Chondrocyte (in vitro differentiated cells): ENCODE measurements at regions not wholly inside any gene's neighbourhood (a gene's known extent, or its start where the extent isn't known, plus 50 kb on each side); places are given as distances from the start of the nearest gene placed in this dataset.

Experiments used
- DNase-seq: peaks from one replicate; pipeline ENCODE4 v3.0.0; 2021; ENCODE audit warnings: mixed read lengths, low spot score
- H3K27ac Mint-ChIP-seq: one replicate; pipeline ENCODE4 v1.8.0; 2021; ENCODE audit warnings: mild to moderate bottlenecking, moderate library complexity, mixed read lengths; ENCODE audit not compliant: unreplicated experiment
- H3K27me3 Mint-ChIP-seq: 2 replicates; pipeline ENCODE4 v1.8.0; 2021; ENCODE audit warnings: low read depth, mixed read lengths
- H3K36me3 Mint-ChIP-seq: 2 replicates; pipeline ENCODE4 v1.8.0; 2021; ENCODE audit warnings: low read depth, mixed read lengths
- H3K4me1 Mint-ChIP-seq: 2 replicates; pipeline ENCODE4 v1.8.0; 2021; ENCODE audit warnings: low read depth, mild to moderate bottlenecking, mixed read lengths
- H3K4me3 Mint-ChIP-seq: one replicate; pipeline ENCODE4 v1.8.0; 2021; ENCODE audit warnings: mild to moderate bottlenecking, moderate library complexity, mixed read lengths; ENCODE audit not compliant: unreplicated experiment
- H3K9me3 Mint-ChIP-seq: 2 replicates; pipeline ENCODE4 v1.8.0; 2021; ENCODE audit warnings: low read depth, mixed read lengths
- TF ChIP-seq, protein P1 (sequence below): fragments of 200-600 bp; sonication (generic); IDR thresholded peaks from 2 replicates; pipeline ENCODE4 v1.5.0; 2021; ENCODE audit warnings: antibody characterized with exemption, mild to moderate bottlenecking, moderate library complexity

DNA sequence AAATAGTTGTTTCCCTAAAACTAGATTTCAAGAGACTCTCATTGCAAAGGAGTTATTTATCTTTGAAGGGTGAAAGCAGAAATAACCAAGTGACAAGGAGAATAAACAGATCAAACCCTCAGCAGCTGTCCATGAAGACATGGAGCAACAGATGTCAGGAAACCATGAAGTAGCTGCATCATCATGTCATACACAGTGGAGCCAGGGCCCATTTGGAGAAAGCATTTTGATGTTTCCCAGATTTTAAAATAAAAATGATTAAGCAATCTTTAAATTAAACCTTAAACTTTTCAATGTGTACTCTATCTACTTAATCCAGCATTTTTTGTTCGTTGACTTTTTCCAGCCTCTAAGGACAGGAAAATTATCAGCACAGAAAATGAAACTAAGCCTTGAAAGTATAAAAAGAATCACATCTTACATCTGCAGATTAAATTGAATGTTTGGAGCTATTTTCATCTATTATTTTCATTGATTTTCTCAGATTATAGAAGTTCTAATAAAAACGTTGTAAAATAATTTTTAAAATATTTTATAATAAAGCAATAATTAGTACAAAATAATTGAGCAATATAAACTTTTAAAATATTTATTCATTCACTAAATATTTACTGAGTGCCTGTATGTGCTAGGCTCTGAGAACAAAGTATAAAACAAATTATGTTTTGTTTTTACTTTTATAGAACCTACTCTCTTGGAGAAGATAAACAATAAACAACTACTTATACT, 860.1 kb downstream of the BCL11A start:
- H3K36me3 Mint-ChIP-seq, result no peaks in the 10 kb centered on the region
- H3K27me3 Mint-ChIP-seq, result no peaks in the 10 kb centered on the region
- TF ChIP-seq, protein P1, sequence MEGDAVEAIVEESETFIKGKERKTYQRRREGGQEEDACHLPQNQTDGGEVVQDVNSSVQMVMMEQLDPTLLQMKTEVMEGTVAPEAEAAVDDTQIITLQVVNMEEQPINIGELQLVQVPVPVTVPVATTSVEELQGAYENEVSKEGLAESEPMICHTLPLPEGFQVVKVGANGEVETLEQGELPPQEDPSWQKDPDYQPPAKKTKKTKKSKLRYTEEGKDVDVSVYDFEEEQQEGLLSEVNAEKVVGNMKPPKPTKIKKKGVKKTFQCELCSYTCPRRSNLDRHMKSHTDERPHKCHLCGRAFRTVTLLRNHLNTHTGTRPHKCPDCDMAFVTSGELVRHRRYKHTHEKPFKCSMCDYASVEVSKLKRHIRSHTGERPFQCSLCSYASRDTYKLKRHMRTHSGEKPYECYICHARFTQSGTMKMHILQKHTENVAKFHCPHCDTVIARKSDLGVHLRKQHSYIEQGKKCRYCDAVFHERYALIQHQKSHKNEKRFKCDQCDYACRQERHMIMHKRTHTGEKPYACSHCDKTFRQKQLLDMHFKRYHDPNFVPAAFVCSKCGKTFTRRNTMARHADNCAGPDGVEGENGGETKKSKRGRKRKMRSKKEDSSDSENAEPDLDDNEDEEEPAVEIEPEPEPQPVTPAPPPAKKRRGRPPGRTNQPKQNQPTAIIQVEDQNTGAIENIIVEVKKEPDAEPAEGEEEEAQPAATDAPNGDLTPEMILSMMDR, result no peak
- DNase-seq, result no peak
- peaks cover 8% of the 10 kb centered on the region for H3K9me3 Mint-ChIP-seq
- no peak overlapping the region for H3K27ac Mint-ChIP-seq
- H3K4me3 Mint-ChIP-seq, result no peak overlapping the region
- H3K4me1 Mint-ChIP-seq, result no peaks in the 10 kb centered on the region

DNA sequence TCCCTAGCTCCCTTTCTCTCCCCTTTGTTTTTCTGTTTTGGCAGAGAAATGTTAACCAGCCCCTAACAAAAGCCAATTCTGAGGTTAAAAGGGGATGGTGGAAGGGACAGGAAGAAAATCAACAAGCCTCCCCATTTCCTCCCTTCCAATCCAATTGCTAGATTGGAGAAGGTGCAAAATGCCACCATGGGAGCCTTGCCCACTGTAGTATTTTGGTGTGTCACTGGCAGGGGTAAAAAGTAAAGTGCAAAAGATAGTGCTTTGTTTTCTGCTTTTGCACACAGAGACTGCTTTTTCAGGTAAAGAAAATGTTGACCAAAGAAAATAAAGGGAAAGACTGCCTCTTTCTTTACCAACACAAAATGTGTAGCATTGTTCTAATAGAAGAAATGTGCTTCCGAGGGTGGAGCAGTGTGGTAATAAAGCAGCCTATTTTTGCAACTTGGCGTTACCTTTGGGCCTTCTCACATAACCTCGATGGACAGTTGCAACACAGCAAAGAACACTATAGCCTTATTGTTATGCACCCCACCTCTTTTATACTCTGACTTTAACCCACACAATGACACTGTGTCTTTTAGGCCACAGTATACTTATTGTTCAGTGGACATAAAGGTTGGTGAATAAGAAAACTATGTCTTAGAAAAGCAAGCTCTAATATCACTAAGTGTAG, 861.8 kb downstream of the BCL11A start:
- peaks cover 13% of the 10 kb centered on the region for H3K9me3 Mint-ChIP-seq
- no peak overlapping the region for H3K27ac Mint-ChIP-seq
- no peaks in the 10 kb centered on the region for H3K4me1 Mint-ChIP-seq
- TF ChIP-seq, protein P1, result no peak
- no peak overlapping the region for H3K4me3 Mint-ChIP-seq
- no peaks in the 10 kb centered on the region for H3K36me3 Mint-ChIP-seq
- no peak for DNase-seq
- no peaks in the 10 kb centered on the region for H3K27me3 Mint-ChIP-seq

DNA sequence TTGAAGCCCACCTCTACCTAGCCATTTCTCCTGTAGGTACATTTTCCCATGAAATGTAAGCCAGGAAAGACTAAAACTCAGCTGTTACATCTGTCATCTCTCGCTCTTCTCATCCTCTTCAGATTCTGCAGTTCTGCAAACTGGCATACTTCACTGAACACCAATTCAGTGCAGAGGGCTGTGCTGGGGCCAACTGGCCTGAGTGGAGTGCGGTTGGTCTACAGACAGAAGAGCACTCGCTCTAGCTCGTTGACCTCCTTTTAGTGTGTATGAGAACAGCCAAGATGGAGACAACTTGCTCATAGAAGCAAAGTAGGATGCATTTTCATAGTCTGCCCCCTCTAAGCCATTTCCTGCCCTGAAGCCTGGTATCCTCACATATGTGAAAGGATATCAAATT, 862.6 kb downstream of the BCL11A start:
- Mint-ChIP-seq H3K4me1 (no peaks in the 10 kb centered on the region), H3K36me3 (no peaks in the 10 kb centered on the region), H3K9me3 (peaks cover 13% of the 10 kb centered on the region), H3K27ac (no peak overlapping the region), H3K4me3 (no peak overlapping the region), H3K27me3 (no peaks in the 10 kb centered on the region)
- DNase-seq, result no peak
- TF ChIP-seq, protein P1, result no peak

DNA sequence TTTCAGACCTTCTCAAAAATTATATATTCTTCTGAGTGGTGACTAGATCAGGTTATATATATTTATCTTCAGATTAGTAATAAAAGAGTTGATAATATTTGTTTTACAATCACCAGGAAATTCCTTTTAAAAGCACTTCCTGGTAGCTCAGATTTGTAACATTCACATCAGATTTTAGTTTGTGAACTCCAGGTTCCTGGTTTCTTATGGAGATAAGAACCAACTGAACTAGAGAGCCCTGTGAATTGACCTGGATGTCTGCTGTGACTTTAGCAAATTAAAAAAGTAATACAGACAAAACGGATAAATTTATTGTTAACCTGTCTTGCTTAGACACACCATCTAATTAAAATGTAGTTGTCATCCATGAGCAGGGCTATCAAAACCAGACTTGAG, 868.7 kb downstream of the BCL11A start:
- Mint-ChIP-seq H3K9me3 (peaks cover 13% of the 10 kb centered on the region), H3K4me1 (no peaks in the 10 kb centered on the region), H3K4me3 (no peak overlapping the region), H3K27me3 (no peaks in the 10 kb centered on the region), H3K36me3 (no peaks in the 10 kb centered on the region), H3K27ac (no peak overlapping the region)
- TF ChIP-seq, protein P1, result no peak
- DNase-seq, result no peak

DNA sequence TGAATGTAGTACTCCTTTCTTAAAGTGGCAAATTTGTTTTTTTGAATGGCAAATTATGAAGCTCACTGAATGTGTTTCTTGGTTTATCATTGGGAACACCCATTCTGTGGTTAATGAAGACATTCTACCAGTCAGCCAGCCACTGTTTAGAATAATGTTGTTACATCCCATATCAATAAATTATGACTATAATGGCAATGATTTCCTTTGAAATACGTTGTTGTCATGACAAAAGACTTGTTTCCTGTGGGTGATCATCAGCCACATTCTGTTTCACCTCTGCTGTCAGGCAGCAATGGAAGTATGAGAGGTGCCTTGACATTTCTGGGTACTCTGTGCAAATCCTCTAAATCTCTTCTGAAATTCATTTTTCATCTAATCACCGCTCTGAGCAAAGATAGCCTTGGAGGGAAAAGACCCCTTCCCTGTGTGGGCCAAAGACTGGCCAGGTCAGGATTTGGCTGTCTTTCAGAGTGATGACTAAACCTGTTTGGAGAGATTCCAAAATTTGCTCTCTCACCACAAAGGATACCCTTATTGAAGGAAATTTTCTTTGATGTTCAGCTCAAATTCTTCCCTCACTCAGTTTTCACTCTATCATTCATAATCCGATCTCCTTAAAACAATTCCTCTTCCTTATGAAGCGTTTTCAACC, 869.2 kb downstream of the BCL11A start:
- Mint-ChIP-seq H3K27ac (no peak overlapping the region), H3K9me3 (peaks cover 13% of the 10 kb centered on the region), H3K27me3 (no peaks in the 10 kb centered on the region), H3K4me1 (no peaks in the 10 kb centered on the region), H3K4me3 (no peak overlapping the region), H3K36me3 (no peaks in the 10 kb centered on the region)
- DNase-seq, result no peak
- TF ChIP-seq, protein P1, result no peak
